ENCODE measurements at regions not wholly inside any gene's neighbourhood (a gene's known extent, or its start where the extent isn't known, plus 50 kb on each side); places are given as distances from the start of the nearest gene placed in this dataset.

- no peak for DNase-seq (ENCODE audit: low read depth, low spot score)
Observed at GRCh38 chr1:68378296-68379084, 71.3 kb downstream of the RPE65 start.

- DNase-seq (ENCODE audit: low read depth, low spot score), result no peak
Observed at GRCh38 chr1:68377098-68377497, 72.7 kb downstream of the RPE65 start.

- DNase-seq (ENCODE audit: low read depth, low spot score), result no peak
Observed at GRCh38 chr1:68376441-68376840, 73.3 kb downstream of the RPE65 start.

- DNase-seq (ENCODE audit: low read depth, low spot score), result no peak
Observed at GRCh38 chr1:68375919-68376318, 73.8 kb downstream of the RPE65 start.

- DNase-seq (ENCODE audit: low read depth, low spot score), result no peak
Observed at GRCh38 chr1:68373173-68373572, 76.6 kb downstream of the RPE65 start.

GRCh38 chr1:68372487-68372886 is 77.3 kb downstream of the RPE65 start:
- peak; percentile 12 for DNase-seq (ENCODE audit: low read depth, low spot score)

GRCh38 chr1:68370101-68370915 is 79.4 kb downstream of the RPE65 start:
- DNase-seq (ENCODE audit: low read depth, low spot score), result no peak

GRCh38 chr1:68366572-68366971 is 83.2 kb downstream of the RPE65 start:
- no peak for DNase-seq (ENCODE audit: low read depth, low spot score)

GRCh38 chr1:68365709-68366382 is 83.9 kb downstream of the RPE65 start:
- no peak for DNase-seq (ENCODE audit: low read depth, low spot score)

GRCh38 chr1:68363339-68363738 is 86.4 kb downstream of the RPE65 start:
- DNase-seq (ENCODE audit: low read depth, low spot score), result no peak

- DNase-seq (ENCODE audit: low read depth, low spot score), result no peak
Observed at GRCh38 chr1:68361346-68361910, 88.3 kb downstream of the RPE65 start.

- DNase-seq (ENCODE audit: low read depth, low spot score), result no peak
Observed at GRCh38 chr1:68359045-68359444, 90.7 kb downstream of the RPE65 start.

GRCh38 chr1:68358439-68358838 is 91.3 kb downstream of the RPE65 start:
- no peak for DNase-seq (ENCODE audit: low read depth, low spot score)

GRCh38 chr1:68355614-68356013 is 94.1 kb downstream of the RPE65 start:
- no peak for DNase-seq (ENCODE audit: low read depth, low spot score)

GRCh38 chr1:68352202-68352601 is 97.6 kb downstream of the RPE65 start:
- DNase-seq (ENCODE audit: low read depth, low spot score), result no peak

- no peak for DNase-seq (ENCODE audit: low read depth, low spot score)
Observed at GRCh38 chr1:68347415-68347814, 102.3 kb downstream of the RPE65 start.

GRCh38 chr1:68346188-68346808 is 103.5 kb downstream of the RPE65 start:
- DNase-seq (ENCODE audit: low read depth, low spot score), result peak; percentile 46

GRCh38 chr1:68344208-68344607 is 105.5 kb downstream of the RPE65 start:
- no peak for DNase-seq (ENCODE audit: low read depth, low spot score)

GRCh38 chr1:68340951-68341350 is 108.6 kb upstream of the WLS start:
- DNase-seq (ENCODE audit: low read depth, low spot score), result no peak

GRCh38 chr1:68339505-68339904 is 107.2 kb upstream of the WLS start:
- no peak for DNase-seq (ENCODE audit: low read depth, low spot score)

- DNase-seq (ENCODE audit: low read depth, low spot score), result no peak
Observed at GRCh38 chr1:68338081-68338480, 105.8 kb upstream of the WLS start.

- DNase-seq (ENCODE audit: low read depth, low spot score), result no peak
Observed at GRCh38 chr1:68332041-68332440, 99.7 kb upstream of the WLS start.
